CD14-positive monocyte (primary cell): ENCODE measurements at regions not wholly inside any gene's neighbourhood (a gene's known extent, or its start where the extent isn't known, plus 50 kb on each side); places are given as distances from the start of the nearest gene placed in this dataset.

ENCODE experiments used
- DNase-seq, 3 donors: peaks; one replicate each; pipeline ENCODE4 v3.0.0-alpha.2; 2011 to 2022
- H2AFZ ChIP-seq: 2 replicates; pipeline ENCODE4 v1.6.0; 2012; ENCODE audit warnings: mild to moderate bottlenecking, low read depth, low read length, inconsistent platforms; ENCODE audit not compliant: insufficient read depth, poor library complexity, severe bottlenecking
- H3K27ac ChIP-seq, 2 donors: 1 replicate in 1 of 2; 2 replicates in 1 of 2; pipeline ENCODE4 v1.5.1; 2012 to 2013; ENCODE audit warnings: low read length in 2 of 2, control low read depth in 1 of 2, inconsistent platforms in 1 of 2, low read depth in 1 of 2, mild to moderate bottlenecking in 1 of 2
- H3K27me3 ChIP-seq, 2 donors: one replicate each; pipeline versions ENCODE4 v1.6.0 to v1.6.1; 2011 to 2013; ENCODE audit warnings: low read length in 2 of 2; ENCODE audit not compliant: control insufficient read depth in 2 of 2, insufficient read depth in 2 of 2
- H3K36me3 ChIP-seq, 2 donors: replicated peaks in 1 of 2; 1 replicate in 1 of 2; 2 replicates in 1 of 2; pipeline versions ENCODE4 v1.5.1 to v1.6.1; 2012 to 2013; ENCODE audit warnings: low read length in 2 of 2, control low read depth in 1 of 2, inconsistent platforms in 1 of 2, mild to moderate bottlenecking in 1 of 2; ENCODE audit not compliant: insufficient read depth in 2 of 2, control insufficient read depth in 1 of 2
- H3K4me1 ChIP-seq, 2 donors: 1 replicate in 1 of 2; 2 replicates in 1 of 2; pipeline versions ENCODE4 v1.5.1 to v1.6.1; 2012 to 2013; ENCODE audit warnings: low read length in 2 of 2, control low read depth in 1 of 2, inconsistent platforms in 1 of 2, mild to moderate bottlenecking in 1 of 2, moderate library complexity in 1 of 2; ENCODE audit not compliant: insufficient read depth in 2 of 2, control insufficient read depth in 1 of 2
- H3K4me2 ChIP-seq: replicated peaks from 2 replicates; pipeline ENCODE3; 2012; ENCODE audit warnings: low read length, moderate library complexity, mild to moderate bottlenecking; ENCODE audit not compliant: poor library complexity, severe bottlenecking; ENCODE audit errors: extremely low read depth
- H3K4me3 ChIP-seq, 3 experiments: fragments of 200-600 bp in 1 of 3; sonication (generic) in 1 of 3; replicated peaks in 1 of 3; 1 replicate in 2 of 3; 2 replicates in 1 of 3; pipeline ENCODE4 v1.5.1; 2011 to 2013; ENCODE audit warnings: low read length in 3 of 3, mild to moderate bottlenecking in 3 of 3, control low read depth in 2 of 3, low read depth in 2 of 3, inconsistent platforms in 1 of 3, moderate library complexity in 1 of 3
- H3K79me2 ChIP-seq: 2 replicates; pipeline ENCODE4 v1.6.0; 2012; ENCODE audit warnings: mild to moderate bottlenecking, control low read depth, inconsistent platforms, low read length, moderate library complexity; ENCODE audit not compliant: insufficient read depth
- H3K9ac ChIP-seq: 2 replicates; pipeline ENCODE4 v1.6.0; 2017; ENCODE audit warnings: low read length, mild to moderate bottlenecking; ENCODE audit not compliant: insufficient read depth, poor library complexity, severe bottlenecking
- H3K9me3 ChIP-seq, 2 donors: replicated peaks in 1 of 2; 1 replicate in 1 of 2; 2 replicates in 1 of 2; pipeline versions ENCODE4 v1.5.1 to v1.6.1; 2012 to 2013; ENCODE audit warnings: low read length in 2 of 2, control low read depth in 1 of 2; ENCODE audit not compliant: control insufficient read depth in 1 of 2, insufficient read depth in 1 of 2
- H4K20me1 ChIP-seq: 2 replicates; pipeline ENCODE4 v1.6.0; 2012; ENCODE audit warnings: mild to moderate bottlenecking, low read length, control low read depth, moderate library complexity; ENCODE audit not compliant: insufficient read depth
- H3K27ac Mint-ChIP-seq, 7 donors: one replicate each; pipeline ENCODE4 v1.8.0; 2020; ENCODE audit warnings: mild to moderate bottlenecking in 7 of 7, mixed read lengths in 7 of 7, moderate library complexity in 6 of 7, inconsistent platforms in 2 of 7
- H3K27me3 Mint-ChIP-seq, 3 donors: one replicate each; pipeline ENCODE4 v1.8.0; 2021 to 2022; ENCODE audit warnings: low read depth in 3 of 3, mild to moderate bottlenecking in 3 of 3, mixed read lengths in 3 of 3, moderate library complexity in 3 of 3, inconsistent platforms in 1 of 3
- H3K36me3 Mint-ChIP-seq, 2 donors: one replicate each; pipeline ENCODE4 v1.8.0; 2020; ENCODE audit warnings: mixed read lengths in 2 of 2, inconsistent platforms in 1 of 2, mild to moderate bottlenecking in 1 of 2
- H3K4me1 Mint-ChIP-seq: one replicate; pipeline ENCODE4 v1.8.0; 2020; ENCODE audit warnings: mild to moderate bottlenecking, mixed read lengths
- H3K4me3 Mint-ChIP-seq, 2 donors: one replicate each; pipeline ENCODE4 v1.8.0; 2020; ENCODE audit warnings: mild to moderate bottlenecking in 2 of 2, mixed read lengths in 2 of 2, moderate library complexity in 1 of 2
- H3K9me3 Mint-ChIP-seq, 7 donors: one replicate each; pipeline ENCODE4 v1.8.0; 2020 to 2022; ENCODE audit warnings: mixed read lengths in 7 of 7, mild to moderate bottlenecking in 6 of 7, moderate library complexity in 6 of 7, inconsistent platforms in 2 of 7
- CTCF ChIP-seq: fragments of 200-600 bp; IDR thresholded peaks from one replicate; pipeline ENCODE4 v1.8.0; 2022; ENCODE audit warnings: antibody characterized with exemption, mild to moderate bottlenecking
- WGBS: methylation state at CpG from one replicate; pipeline ENCODE4 v1.1.5; 2013; ENCODE audit warnings: missing lambda C conversion rate; ENCODE audit not compliant: insufficient coverage; 5-methylcytosine and 5-hydroxymethylcytosine counted together
- intact Hi-C, 2 donors: fragments of 100-400 bp; cut with micrococcal nuclease; formaldehyde crosslinking; loops; one replicate each; pipeline versions ENCODE4 v1.15.0 to v1.15.1; 2023

GRCh38 chr3:45277636-45278035, 51.5 kb upstream of the TMEM158 start:
- Mint-ChIP-seq H3K27ac (no peak overlapping the region), H3K36me3 (no peaks in the 10 kb centered on the region), H3K4me1 (peaks cover 12% of the 10 kb centered on the region), H3K9me3 (peaks cover 9 to 20% (median 16%) of the 10 kb centered on the region in 7 donors), H3K27me3 (peaks cover 6 to 13% (median 6%) of the 10 kb centered on the region in 3 donors), H3K4me3 (no peak overlapping the region)
- Histone ChIP-seq H3K4me1 (peaks cover 7 to 10% of the 10 kb centered on the region in 2 donors), H4K20me1 (no peaks in the 10 kb centered on the region), H3K36me3 (no peaks in the 10 kb centered on the region), H2AFZ (no peak overlapping the region), H3K27me3 (no peaks in the 10 kb centered on the region), H3K27ac (no peak overlapping the region), H3K4me2 (no peak overlapping the region), H3K79me2 (no peaks in the 10 kb centered on the region), H3K9ac (no peak overlapping the region), H3K9me3 (no peaks in the 10 kb centered on the region), H3K4me3 (no peak overlapping the region)
- no peak for DNase-seq
- intact Hi-C loops: no loop called here
- no peak for TF ChIP-seq CTCF

GRCh38 chr3:45280232-45280631, 54.1 kb upstream of the TMEM158 start:
- Histone ChIP-seq H3K79me2 (no peaks in the 10 kb centered on the region), H3K9ac (no peak overlapping the region), H3K4me1 (no peaks in the 10 kb centered on the region), H3K4me3 (no peak overlapping the region), H3K27ac (no peak overlapping the region), H3K9me3 (no peaks in the 10 kb centered on the region), H3K27me3 (peaks cover 0 to under 1% of the 10 kb centered on the region in 2 donors), H4K20me1 (no peaks in the 10 kb centered on the region), H3K4me2 (no peak overlapping the region), H2AFZ (no peak overlapping the region), H3K36me3 (no peaks in the 10 kb centered on the region)
- H3K27ac Mint-ChIP-seq: no peak overlapping the region
- no peak for TF ChIP-seq CTCF
- no CpG with 5 or more reads among the region's 1 CpG for WGBS
- no peaks in the 10 kb centered on the region for H3K4me1 Mint-ChIP-seq
- H3K27me3 Mint-ChIP-seq: peaks cover 6 to 17% (median 6%) of the 10 kb centered on the region in 3 donors
- H3K36me3 Mint-ChIP-seq: no peaks in the 10 kb centered on the region
- intact Hi-C loops: no loop called here
- no peak for DNase-seq
- H3K9me3 Mint-ChIP-seq: peaks cover 9 to 19% (median 16%) of the 10 kb centered on the region in 7 donors
- no peak overlapping the region for H3K4me3 Mint-ChIP-seq
